HL-60 (cell line): ENCODE measurements at regions not wholly inside any gene's neighbourhood (a gene's known extent, or its start where the extent isn't known, plus 50 kb on each side); places are given as distances from the start of the nearest gene placed in this dataset.

ENCODE experiments used
- CTCF ChIP-seq: IDR thresholded peaks from one replicate; pipeline ENCODE4 v1.5.1; 2011; ENCODE audit warnings: low read length, control low read depth, inconsistent platforms; ENCODE audit not compliant: insufficient read depth
- GABPA ChIP-seq: IDR thresholded peaks from 2 replicates; pipeline ENCODE4 v1.6.1; 2012; ENCODE audit warnings: low read depth
- POLR2AphosphoS5 ChIP-seq: IDR thresholded peaks from 2 replicates; pipeline ENCODE4 v1.6.1; 2012; ENCODE audit warnings: low read depth
- SPI1 ChIP-seq: IDR thresholded peaks from 2 replicates; pipeline ENCODE4 v1.6.1; 2012; ENCODE audit warnings: low read depth, mild to moderate bottlenecking, borderline replicate concordance

- no peak for TF ChIP-seq CTCF
- no peak for TF ChIP-seq POLR2AphosphoS5
- no peak for TF ChIP-seq GABPA
- no peak for TF ChIP-seq SPI1
These were observed 482.0 kb upstream of the B3GAT1 start for GRCh38 chr11:134893810-134894685.
